ENCODE measurements at regions not wholly inside any gene's neighbourhood (a gene's known extent, or its start where the extent isn't known, plus 50 kb on each side); places are given as distances from the start of the nearest gene placed in this dataset.

DNA sequence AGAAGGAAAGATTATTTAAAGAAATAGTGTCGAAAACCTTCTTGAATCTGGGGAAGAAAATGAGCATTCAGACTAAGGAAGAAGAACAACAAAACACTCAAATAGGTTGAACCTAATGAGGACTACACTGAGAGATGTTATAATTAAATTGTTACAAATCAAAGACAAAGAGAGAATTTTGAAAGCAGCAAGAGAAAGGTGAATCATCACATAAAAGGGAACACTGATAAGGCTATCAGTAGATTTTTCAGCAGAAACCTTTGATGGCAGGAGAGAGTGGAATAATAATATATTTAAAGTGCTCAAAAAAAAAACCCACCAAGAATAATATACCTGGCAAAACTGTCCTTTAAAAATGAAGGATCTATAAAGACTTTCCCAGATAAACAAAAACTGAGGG is 114.9 kb downstream of the AREG start:
- TF ChIP-seq KLF9 (CRISPR knock-in tag; IDR thresholded peaks at IDR 0.05; ENCODE audit: low read depth) (no peak), SP4 (CRISPR knock-in tag; IDR thresholded peaks at IDR 0.05) (no peak), ZNF773 (CRISPR knock-in tag; IDR thresholded peaks at IDR 0.05; ENCODE audit: borderline replicate concordance) (no peak), AHR (CRISPR knock-in tag; IDR thresholded peaks at IDR 0.05) (no peak), SUZ12 (IDR thresholded peaks at IDR 0.05; ENCODE audit: low read depth, low read length) (no peak), ELF3 (CRISPR knock-in tag; IDR thresholded peaks at IDR 0.05) (no peak), POLR2A (IDR thresholded peaks at IDR 0.05; ENCODE audit: insufficient read depth in 1 of 2, low read depth in 2 of 2, low read length in 2 of 2) (no peak), TP53 (CRISPR knock-in tag; conservative IDR thresholded peaks at IDR 0.05) (no peak), ZNF280D (CRISPR knock-in tag; IDR thresholded peaks at IDR 0.05) (no peak), FOXJ3 (CRISPR knock-in tag; IDR thresholded peaks at IDR 0.05; ENCODE audit: borderline replicate concordance) (no peak)
